SK-N-SH (cell line): ENCODE measurements at regions not wholly inside any gene's neighbourhood (a gene's known extent, or its start where the extent isn't known, plus 50 kb on each side); places are given as distances from the start of the nearest gene placed in this dataset.

Experiments used
- CTCF ChIA-PET: fragments of 300-600, 350-600 bp; formaldehyde crosslinking; extraction: SDS; loops from one replicate; lab custom pipeline; 2021; lab: Yijun Ruan, JAX
- POLR2A ChIA-PET: fragments of 350-600 bp; sonication (Branson Sonifier 250); formaldehyde crosslinking; extraction: SDS; loops from one replicate; lab custom pipeline; 2020; ENCODE audit warnings: antibody characterized with exemption, inconsistent platforms; lab: Yijun Ruan, JAX
- DNase-seq: peaks from one replicate; pipeline ENCODE4 v3.0.0; 2012
- H2AFZ ChIP-seq: fragments of 200-600 bp; sonication (generic); 2 replicates; pipeline ENCODE4 v1.8.1; 2016; ENCODE audit warnings: antibody characterized with exemption, mild to moderate bottlenecking, low read depth
- H3F3A ChIP-seq: fragments of 200-600 bp; sonication (generic); replicated peaks from 2 replicates; pipeline ENCODE3; 2016; ENCODE audit warnings: antibody characterized with exemption, mild to moderate bottlenecking; ENCODE audit not compliant: insufficient read depth
- H3K27ac ChIP-seq, 2 experiments: fragments of 200-500 bp in 1 of 2; fragments of 200-600 bp in 1 of 2; sonication (Bioruptor generic) in 1 of 2; sonication (generic), shearing (Covaris generic) in 1 of 2; 2 replicates each; pipeline versions ENCODE4 v1.5.1 to v1.6.1; 2014 to 2016; ENCODE audit warnings: low read depth in 2 of 2, inconsistent platforms in 1 of 2, low read length in 1 of 2, mild to moderate bottlenecking in 1 of 2, mixed read lengths in 1 of 2
- H3K27me3 ChIP-seq: fragments of 200-600 bp; sonication (generic), shearing (Covaris generic); 2 replicates; pipeline ENCODE4 v1.6.1; 2016; ENCODE audit warnings: mixed run types; ENCODE audit not compliant: insufficient read depth
- H3K36me3 ChIP-seq, 2 experiments: fragments of 200-500 bp in 1 of 2; fragments of 200-600 bp in 1 of 2; sonication (Bioruptor generic) in 1 of 2; sonication (generic) in 1 of 2; replicated peaks in 1 of 2; 2 replicates each; pipeline versions ENCODE3 to v1.5.1; 2014 to 2016; ENCODE audit warnings: low read length in 1 of 2, mild to moderate bottlenecking in 1 of 2; ENCODE audit not compliant: insufficient read depth in 2 of 2, control insufficient read depth in 1 of 2
- H3K4me1 ChIP-seq, 2 experiments: fragments of 200-500 bp in 1 of 2; fragments of 200-600 bp in 1 of 2; sonication (Bioruptor generic) in 1 of 2; sonication (generic), shearing (Covaris generic) in 1 of 2; 2 replicates each; pipeline versions ENCODE4 v1.5.1 to v1.6.1; 2014 to 2016; ENCODE audit warnings: low read depth in 1 of 2, low read length in 1 of 2, mixed run types in 1 of 2; ENCODE audit not compliant: insufficient read depth in 2 of 2, control insufficient read depth in 1 of 2
- H3K4me2 ChIP-seq: fragments of 200-600 bp; sonication (generic), shearing (Covaris generic); 2 replicates; pipeline ENCODE4 v1.6.1; 2017; ENCODE audit warnings: mixed run types
- H3K4me3 ChIP-seq, 2 experiments: fragments of 200-500 bp in 1 of 2; fragments of 200-600 bp in 1 of 2; sonication (Bioruptor generic) in 1 of 2; sonication (generic), shearing (Covaris generic) in 1 of 2; 2 replicates each; pipeline versions ENCODE4 v1.5.1 to v1.8.1; 2014 to 2016; ENCODE audit warnings: low read depth in 2 of 2, inconsistent platforms in 1 of 2, low read length in 1 of 2, mild to moderate bottlenecking in 1 of 2, mixed read lengths in 1 of 2, moderate library complexity in 1 of 2
- H3K79me2 ChIP-seq: fragments of 200-600 bp; sonication (generic); 2 replicates; pipeline ENCODE4 v1.8.1; 2017; ENCODE audit warnings: mild to moderate bottlenecking; ENCODE audit not compliant: insufficient read depth
- H3K9ac ChIP-seq: fragments of 200-600 bp; sonication (generic); 2 replicates; pipeline ENCODE4 v1.6.1; 2017; ENCODE audit warnings: mixed run types
- H3K9me2 ChIP-seq: fragments of 200-600 bp; sonication (generic); 2 replicates; pipeline ENCODE4 v1.6.1; 2017; ENCODE audit warnings: mixed run types
- H3K9me3 ChIP-seq: fragments of 200-600 bp; sonication (generic); 2 replicates; pipeline ENCODE4 v1.6.1; 2017; ENCODE audit warnings: mixed run types, mild to moderate bottlenecking, moderate library complexity
- H4K20me1 ChIP-seq: fragments of 200-600 bp; sonication (generic); 2 replicates; pipeline ENCODE4 v1.6.1; 2017; ENCODE audit warnings: mild to moderate bottlenecking, mixed run types; ENCODE audit not compliant: insufficient read depth
- EZH2phosphoT487 ChIP-seq: fragments of 200-600 bp; sonication (generic); IDR thresholded peaks from 2 replicates; pipeline ENCODE4 v1.6.1; 2017; ENCODE audit warnings: low read depth, mixed run types, mild to moderate bottlenecking, antibody characterized with exemption, moderate library complexity, borderline replicate concordance
- FOXM1 ChIP-seq: IDR thresholded peaks from 2 replicates; pipeline ENCODE4 v1.4.0; 2012; ENCODE audit warnings: low read depth, mild to moderate bottlenecking
- GABPA ChIP-seq: IDR thresholded peaks from 2 replicates; pipeline ENCODE4 v1.4.0; 2012; ENCODE audit warnings: low read depth, mild to moderate bottlenecking
- GATA2 ChIP-seq: sonication (generic); formaldehyde crosslinking; IDR thresholded peaks from 2 replicates; pipeline ENCODE4 v1.5.0; 2020; ENCODE audit warnings: mild to moderate bottlenecking, missing genetic modification reagents
- JUND ChIP-seq: IDR thresholded peaks from 2 replicates; pipeline ENCODE4 v1.4.0; 2012
- NFIC ChIP-seq: IDR thresholded peaks from 2 replicates; pipeline ENCODE4 v1.4.0; 2012; ENCODE audit warnings: borderline replicate concordance
- PBX3 ChIP-seq: IDR thresholded peaks from 2 replicates; pipeline ENCODE4; 2012
- RAD21 ChIP-seq: IDR thresholded peaks from 2 replicates; pipeline ENCODE4 v1.6.1; 2012; ENCODE audit warnings: mild to moderate bottlenecking, low read length
- SMC3 ChIP-seq: IDR thresholded peaks from 2 replicates; pipeline ENCODE4 v1.6.1; 2012; ENCODE audit warnings: low read depth, low read length, improper control_type of control experiment
- TCF12 ChIP-seq: IDR thresholded peaks from 2 replicates; pipeline ENCODE4 v1.4.0; 2012
- USF2 ChIP-seq: fragments of 150-350 bp; IDR thresholded peaks from 2 replicates; pipeline ENCODE4 v1.6.1; 2017; ENCODE audit warnings: antibody characterized with exemption, low read length, low read depth, borderline replicate concordance
- YY1 ChIP-seq: IDR thresholded peaks from 2 replicates; pipeline ENCODE4 v1.4.0; 2012; ENCODE audit warnings: low read depth, mild to moderate bottlenecking
- WGBS: methylation state at CpG from one replicate; pipeline ENCODE4 v1.1.6; 2017; ENCODE audit warnings: low lambda C conversion rate; 5-methylcytosine and 5-hydroxymethylcytosine counted together
- TF ChIP-seq, protein P1 (sequence below): IDR thresholded peaks from 2 replicates; pipeline ENCODE4 v1.6.1; 2012; ENCODE audit warnings: mild to moderate bottlenecking, low read depth, low read length, moderate library complexity
- TF ChIP-seq, protein P2 (sequence below): IDR thresholded peaks from 2 replicates; pipeline ENCODE4 v1.4.0; 2012; ENCODE audit warnings: low read depth

- POLR2A ChIA-PET = no interaction called here
- Histone ChIP-seq H3K9me2 (no peaks in the 10 kb centered on the region), H3K27ac (no peak overlapping the region), H3K27me3 (no peaks in the 10 kb centered on the region), H4K20me1 (no peaks in the 10 kb centered on the region), H3K9me3 (0 out of 2 replicates have a peak, but pooled peaks cover 18% of the 10 kb centered on the region), H3K4me2 (no peak overlapping the region), H3K4me1 (peaks cover 0 to 4% of the 10 kb centered on the region in 2 experiments; a peak in 1 of 4 replicates), H3K79me2 (no peaks in the 10 kb centered on the region), H3K9ac (no peak overlapping the region), H3F3A (no peaks in the 10 kb centered on the region), H3K36me3 (no peaks in the 10 kb centered on the region), H2AFZ (no peak overlapping the region), H3K4me3 (no peak overlapping the region)
- DNase-seq = no peak
- TF ChIP-seq GABPA (no peak), USF2 (no peak), SMC3 (no peak), GATA2 (CRISPR knock-in tag) (no peak), YY1 (no peak), PBX3 (no peak), RAD21 (no peak), FOXM1 (no peak), JUND (no peak), NFIC (no peak), EZH2phosphoT487 (no peak), TCF12 (no peak)
- TF ChIP-seq, protein P1, sequence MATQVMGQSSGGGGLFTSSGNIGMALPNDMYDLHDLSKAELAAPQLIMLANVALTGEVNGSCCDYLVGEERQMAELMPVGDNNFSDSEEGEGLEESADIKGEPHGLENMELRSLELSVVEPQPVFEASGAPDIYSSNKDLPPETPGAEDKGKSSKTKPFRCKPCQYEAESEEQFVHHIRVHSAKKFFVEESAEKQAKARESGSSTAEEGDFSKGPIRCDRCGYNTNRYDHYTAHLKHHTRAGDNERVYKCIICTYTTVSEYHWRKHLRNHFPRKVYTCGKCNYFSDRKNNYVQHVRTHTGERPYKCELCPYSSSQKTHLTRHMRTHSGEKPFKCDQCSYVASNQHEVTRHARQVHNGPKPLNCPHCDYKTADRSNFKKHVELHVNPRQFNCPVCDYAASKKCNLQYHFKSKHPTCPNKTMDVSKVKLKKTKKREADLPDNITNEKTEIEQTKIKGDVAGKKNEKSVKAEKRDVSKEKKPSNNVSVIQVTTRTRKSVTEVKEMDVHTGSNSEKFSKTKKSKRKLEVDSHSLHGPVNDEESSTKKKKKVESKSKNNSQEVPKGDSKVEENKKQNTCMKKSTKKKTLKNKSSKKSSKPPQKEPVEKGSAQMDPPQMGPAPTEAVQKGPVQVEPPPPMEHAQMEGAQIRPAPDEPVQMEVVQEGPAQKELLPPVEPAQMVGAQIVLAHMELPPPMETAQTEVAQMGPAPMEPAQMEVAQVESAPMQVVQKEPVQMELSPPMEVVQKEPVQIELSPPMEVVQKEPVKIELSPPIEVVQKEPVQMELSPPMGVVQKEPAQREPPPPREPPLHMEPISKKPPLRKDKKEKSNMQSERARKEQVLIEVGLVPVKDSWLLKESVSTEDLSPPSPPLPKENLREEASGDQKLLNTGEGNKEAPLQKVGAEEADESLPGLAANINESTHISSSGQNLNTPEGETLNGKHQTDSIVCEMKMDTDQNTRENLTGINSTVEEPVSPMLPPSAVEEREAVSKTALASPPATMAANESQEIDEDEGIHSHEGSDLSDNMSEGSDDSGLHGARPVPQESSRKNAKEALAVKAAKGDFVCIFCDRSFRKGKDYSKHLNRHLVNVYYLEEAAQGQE = no peak
- TF ChIP-seq, protein P2, sequence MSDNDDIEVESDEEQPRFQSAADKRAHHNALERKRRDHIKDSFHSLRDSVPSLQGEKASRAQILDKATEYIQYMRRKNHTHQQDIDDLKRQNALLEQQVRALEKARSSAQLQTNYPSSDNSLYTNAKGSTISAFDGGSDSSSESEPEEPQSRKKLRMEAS = no peak
- 80% methylated on average over 1 of the region's 2 CpGs for WGBS
- CTCF ChIA-PET = interaction anchor here (1.0 kb wide), 1 partner anchor 181 kb away, joined by 3 read pairs; no protein-coding TSS in a partner anchor
Observed at GRCh38 chr13:79791471-79792042, 310.6 kb downstream of the NDFIP2 start.
